GM18505 (cell line): ENCODE measurements at regions not wholly inside any gene's neighbourhood (a gene's known extent, or its start where the extent isn't known, plus 50 kb on each side); places are given as distances from the start of the nearest gene placed in this dataset.

Experiments used
- ATAC-seq: cut with Tn5 transposase; IDR thresholded peaks from one replicate; pipeline ENCODE4 v1.9.1; 2021; ENCODE audit not compliant: unreplicated experiment
- POLR2A ChIP-seq: IDR thresholded peaks from 4 replicates; pipeline ENCODE4 v1.6.1; 2011; ENCODE audit warnings: borderline replicate concordance; ENCODE audit not compliant: insufficient read depth, insufficient read length; ENCODE audit errors: extremely low read depth

DNA sequence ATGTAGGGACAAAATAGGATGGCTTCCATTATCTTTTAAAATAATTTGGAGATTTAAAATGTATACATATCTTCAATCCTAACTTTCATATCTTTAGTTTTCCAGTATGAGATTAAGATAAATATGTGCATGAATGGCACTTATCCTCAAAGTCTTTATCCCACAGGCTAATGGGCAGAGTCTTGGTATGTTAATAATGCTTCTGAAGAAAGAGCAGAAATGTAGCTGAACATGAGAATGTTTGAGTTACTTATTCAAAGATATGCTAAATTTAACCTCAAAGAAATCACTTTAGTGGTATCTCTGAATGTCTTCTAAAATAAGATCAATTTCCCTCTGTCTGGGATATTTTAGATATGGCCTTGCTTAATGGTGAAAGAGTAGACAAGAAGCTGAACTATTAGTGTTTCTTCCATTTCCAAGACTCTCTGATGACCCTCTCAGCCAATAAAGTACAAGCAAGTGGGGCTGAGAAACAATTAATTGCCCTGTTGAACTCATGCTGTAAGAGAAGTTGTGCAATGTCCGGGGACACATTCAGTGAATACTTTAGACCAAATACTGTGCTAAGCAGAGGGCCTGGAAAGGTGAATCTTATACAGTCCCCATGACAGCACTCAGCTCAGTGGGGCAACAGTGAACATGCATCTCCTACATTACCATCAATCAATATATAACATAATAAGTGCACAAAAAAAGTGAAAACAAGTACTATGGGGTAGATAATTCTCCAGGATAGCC, 50.0 kb upstream of the ADAMTSL1 start:
- TF ChIP-seq POLR2A: no peak
- no peak for ATAC-seq
